ENCODE measurements at regions not wholly inside any gene's neighbourhood (a gene's known extent, or its start where the extent isn't known, plus 50 kb on each side); places are given as distances from the start of the nearest gene placed in this dataset.

DNA sequence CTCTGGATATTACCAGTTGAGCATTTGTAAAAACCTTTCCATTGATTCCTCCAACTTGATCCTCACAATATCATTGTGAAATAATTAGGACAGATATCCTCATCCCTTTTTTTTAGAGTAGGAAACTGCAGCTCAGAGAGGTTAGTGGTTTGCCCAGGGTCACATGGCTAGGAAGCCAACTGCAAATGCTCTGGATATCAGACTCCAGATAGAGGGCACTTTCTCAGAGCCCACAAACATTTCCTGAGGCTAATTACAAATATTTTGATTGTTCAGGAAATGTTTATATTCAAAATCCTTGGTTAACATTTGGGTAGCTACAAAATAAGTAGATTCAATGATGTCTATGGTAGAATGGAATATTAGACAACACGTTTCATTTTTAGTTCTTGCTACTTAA is 154.8 kb upstream of the DPYD start:
- TF ChIP-seq EZH2 (IDR thresholded peaks at IDR 0.05; ENCODE audit: insufficient read depth, poor library complexity, severe bottlenecking) = no peak
- no peak for TF ChIP-seq EZH2phosphoT487 (IDR thresholded peaks at IDR 0.05; ENCODE audit: insufficient read depth, low read depth)
